ENCODE measurements at regions not wholly inside any gene's neighbourhood (a gene's known extent, or its start where the extent isn't known, plus 50 kb on each side); places are given as distances from the start of the nearest gene placed in this dataset.

DNA sequence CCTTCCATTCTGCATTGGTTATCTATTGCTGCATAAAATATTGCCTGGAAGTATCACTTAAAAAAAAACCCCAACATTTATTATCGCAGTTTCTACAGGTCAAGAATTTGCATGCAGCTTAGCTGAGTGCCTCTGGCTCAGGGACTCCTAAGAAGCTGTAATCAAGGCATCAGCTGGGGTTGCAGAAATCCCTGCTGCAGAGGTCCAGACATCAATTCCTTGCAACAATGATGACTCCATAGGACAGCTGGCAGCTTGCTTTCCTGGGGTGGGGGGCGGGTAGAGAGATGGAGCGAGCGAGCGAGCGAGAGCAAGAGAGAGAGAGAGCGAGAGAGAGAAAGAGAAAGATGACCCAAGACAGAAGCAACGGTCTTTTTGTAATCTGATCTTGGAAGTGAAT is 308.1 kb downstream of the HAPSTR1 start:
- H3K4me3 ChIP-seq (ENCODE audit: low read depth, low read length) = no peak overlapping the region
- in situ Hi-C loops (cut with HindIII; ENCODE audit: low sequenced_read_pairs) = no loop called here
- TF ChIP-seq, protein P1, sequence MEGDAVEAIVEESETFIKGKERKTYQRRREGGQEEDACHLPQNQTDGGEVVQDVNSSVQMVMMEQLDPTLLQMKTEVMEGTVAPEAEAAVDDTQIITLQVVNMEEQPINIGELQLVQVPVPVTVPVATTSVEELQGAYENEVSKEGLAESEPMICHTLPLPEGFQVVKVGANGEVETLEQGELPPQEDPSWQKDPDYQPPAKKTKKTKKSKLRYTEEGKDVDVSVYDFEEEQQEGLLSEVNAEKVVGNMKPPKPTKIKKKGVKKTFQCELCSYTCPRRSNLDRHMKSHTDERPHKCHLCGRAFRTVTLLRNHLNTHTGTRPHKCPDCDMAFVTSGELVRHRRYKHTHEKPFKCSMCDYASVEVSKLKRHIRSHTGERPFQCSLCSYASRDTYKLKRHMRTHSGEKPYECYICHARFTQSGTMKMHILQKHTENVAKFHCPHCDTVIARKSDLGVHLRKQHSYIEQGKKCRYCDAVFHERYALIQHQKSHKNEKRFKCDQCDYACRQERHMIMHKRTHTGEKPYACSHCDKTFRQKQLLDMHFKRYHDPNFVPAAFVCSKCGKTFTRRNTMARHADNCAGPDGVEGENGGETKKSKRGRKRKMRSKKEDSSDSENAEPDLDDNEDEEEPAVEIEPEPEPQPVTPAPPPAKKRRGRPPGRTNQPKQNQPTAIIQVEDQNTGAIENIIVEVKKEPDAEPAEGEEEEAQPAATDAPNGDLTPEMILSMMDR (IDR thresholded peaks at IDR 0.05; ENCODE audit: low read depth, low read length, missing control alignments) = no peak
- no peak for DNase-seq (ENCODE audit: low read depth)

DNA sequence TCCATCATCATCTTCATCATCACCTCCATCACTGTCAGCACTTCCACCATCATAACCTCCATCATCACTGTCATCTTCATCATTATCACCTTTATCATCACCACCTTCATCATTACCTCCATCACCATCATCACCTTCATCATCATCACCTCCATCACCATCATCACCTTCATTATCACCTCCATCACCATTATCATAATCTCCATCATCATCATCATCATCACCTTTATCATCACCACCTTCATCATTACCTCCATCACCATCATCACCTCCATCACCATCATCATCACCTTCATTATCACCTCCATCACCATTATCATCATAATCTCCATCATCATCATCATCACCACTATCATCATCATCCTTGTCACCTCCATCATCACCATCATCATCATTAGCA is 309.7 kb downstream of the HAPSTR1 start:
- H3K4me3 ChIP-seq (ENCODE audit: low read depth, low read length) = no peak overlapping the region
- TF ChIP-seq, protein P1 (IDR thresholded peaks at IDR 0.05; ENCODE audit: low read depth, low read length, missing control alignments) = no peak
- no peak for DNase-seq (ENCODE audit: low read depth)
- in situ Hi-C loops (cut with HindIII; ENCODE audit: low sequenced_read_pairs) = no loop called here

DNA sequence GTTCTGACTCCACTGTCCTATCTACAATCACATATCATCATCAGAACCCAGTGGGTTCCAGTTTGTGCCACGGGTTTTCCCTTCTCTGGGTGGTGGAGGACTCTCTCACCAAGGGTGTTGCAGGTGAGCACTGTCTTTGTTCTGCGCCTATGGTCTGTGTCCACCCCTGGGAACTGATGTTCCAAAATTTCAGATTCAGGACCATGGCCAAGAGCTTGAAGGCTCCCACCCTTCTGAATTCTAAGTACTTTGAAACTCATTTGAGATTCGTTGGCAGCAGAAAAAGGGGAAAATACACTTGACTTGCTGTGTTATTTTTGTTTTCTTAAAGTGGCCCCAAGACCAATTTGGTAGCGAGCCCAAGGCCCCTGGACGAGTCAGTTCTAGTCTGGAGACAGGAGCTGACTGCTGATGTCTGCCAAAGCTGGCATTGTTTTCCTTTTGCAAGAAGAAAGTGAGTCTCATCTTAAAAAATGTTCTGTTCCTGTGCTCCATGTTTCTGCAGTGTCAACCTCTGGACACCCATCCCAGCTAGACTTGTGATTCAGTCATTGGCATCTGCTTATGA is 310.9 kb downstream of the HAPSTR1 start:
- DNase-seq (ENCODE audit: low read depth) = no peak
- TF ChIP-seq, protein P1 (IDR thresholded peaks at IDR 0.05; ENCODE audit: low read depth, low read length, missing control alignments) = no peak
- H3K4me3 ChIP-seq (ENCODE audit: low read depth, low read length) = no peak overlapping the region
- in situ Hi-C loops (cut with HindIII; ENCODE audit: low sequenced_read_pairs) = no loop called here

DNA sequence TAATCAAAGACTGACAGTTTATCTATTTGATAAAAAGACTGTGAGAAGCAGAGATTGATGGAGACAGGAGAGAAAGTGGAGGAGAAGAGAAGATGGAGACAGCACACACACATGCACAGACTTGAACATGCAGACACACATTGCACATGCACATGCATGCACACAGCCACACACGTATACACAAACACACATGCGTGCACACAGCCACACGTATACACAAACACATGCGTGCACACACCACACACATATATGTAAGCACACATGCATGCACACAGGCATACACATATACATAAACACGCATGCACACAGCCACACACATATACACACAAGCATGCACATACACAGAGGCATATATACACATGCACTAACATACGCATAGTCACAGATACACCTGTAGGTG is 313.4 kb downstream of the HAPSTR1 start:
- no peak overlapping the region for H3K4me3 ChIP-seq (ENCODE audit: low read depth, low read length)
- TF ChIP-seq, protein P1 (IDR thresholded peaks at IDR 0.05; ENCODE audit: low read depth, low read length, missing control alignments) = no peak
- DNase-seq (ENCODE audit: low read depth) = no peak
- in situ Hi-C loops (cut with HindIII; ENCODE audit: low sequenced_read_pairs) = no loop called here

DNA sequence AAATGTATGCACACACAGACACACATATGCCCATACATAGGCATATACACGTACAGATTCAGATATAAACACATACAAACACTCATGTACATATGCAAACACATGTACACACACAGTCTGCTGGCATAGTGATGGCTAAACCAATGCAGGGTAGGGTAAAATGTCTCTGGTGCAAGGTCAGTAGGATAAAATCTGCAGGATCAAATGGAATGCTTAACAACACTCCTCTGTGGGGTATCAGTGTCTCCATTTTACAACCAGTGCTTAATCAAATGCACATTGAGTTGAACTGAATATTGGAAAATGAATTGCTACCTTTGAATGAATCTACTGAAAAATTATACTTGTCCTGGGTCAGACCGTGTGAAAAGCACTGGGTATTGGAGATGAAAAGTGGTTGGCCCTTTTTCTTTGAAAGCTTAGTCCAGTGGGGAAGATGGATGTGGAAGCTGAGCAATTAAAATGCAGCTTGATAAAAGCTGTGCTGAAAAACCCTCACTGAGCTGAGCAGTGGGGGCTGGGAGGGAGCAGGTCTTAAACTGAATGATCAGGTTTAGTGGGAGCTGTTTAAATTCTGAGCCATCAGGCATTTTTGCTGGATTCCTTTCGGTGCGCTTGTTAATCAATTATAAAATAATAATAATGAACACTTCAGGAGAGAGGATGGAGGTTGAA is 314.7 kb downstream of the HAPSTR1 start:
- H3K4me3 ChIP-seq (ENCODE audit: low read depth, low read length) = no peak overlapping the region
- in situ Hi-C loops (cut with HindIII; ENCODE audit: low sequenced_read_pairs) = no loop called here
- DNase-seq (ENCODE audit: low read depth) = no peak

DNA sequence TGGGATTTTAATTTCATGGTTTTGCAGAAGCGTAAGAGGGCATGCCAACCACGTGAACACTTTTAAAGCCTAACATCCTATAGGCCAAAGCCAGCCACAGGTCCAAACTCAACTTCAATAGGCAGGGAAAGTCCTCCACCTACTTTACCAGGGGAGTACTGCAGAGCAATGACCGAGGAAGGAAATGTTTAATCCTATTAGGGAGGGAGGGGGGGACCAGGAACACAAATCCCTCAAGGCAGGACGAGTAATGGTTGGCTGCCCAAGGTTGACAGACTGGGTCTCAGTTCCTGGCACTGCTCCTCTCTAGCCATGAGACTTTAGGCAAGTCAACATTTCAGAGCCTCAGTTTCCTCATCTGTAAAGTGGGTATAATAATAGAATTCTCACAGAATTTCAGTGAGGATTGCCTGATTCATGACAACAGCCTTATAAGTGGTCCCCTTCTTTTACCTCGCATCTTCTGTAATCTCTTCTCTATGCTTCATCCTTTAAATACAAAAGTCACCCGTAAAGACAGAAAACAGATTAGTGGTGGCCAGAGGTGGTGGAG is 315.8 kb downstream of the HAPSTR1 start:
- TF ChIP-seq, protein P1 (IDR thresholded peaks at IDR 0.05; ENCODE audit: low read depth, low read length, missing control alignments) = no peak
- no peak for DNase-seq (ENCODE audit: low read depth)
- no peak overlapping the region for H3K4me3 ChIP-seq (ENCODE audit: low read depth, low read length)
- in situ Hi-C loops (cut with HindIII; ENCODE audit: low sequenced_read_pairs) = no loop called here

More for the DNA sequence above, 314.7 kb downstream of the HAPSTR1 start:
- TF ChIP-seq, protein P1 (IDR thresholded peaks at IDR 0.05; ENCODE audit: low read depth, low read length, missing control alignments) = no peak

Measured in astrocyte of the cerebellum (primary cell).